ENCODE measurements at regions not wholly inside any gene's neighbourhood (a gene's known extent, or its start where the extent isn't known, plus 50 kb on each side); places are given as distances from the start of the nearest gene placed in this dataset.
"Not testable (repeated sequence)": the region's sequence is repeated elsewhere in the genome, so short reads cannot be mapped to it uniquely, and the experiment has no call there.

- TF ChIP-seq CTCF (IDR thresholded peaks at IDR 0.05; ENCODE audit: borderline replicate concordance, control extremely low read depth, extremely low read depth, insufficient read depth, missing control alignments), result no peak
- in situ Hi-C loops (cut with MboI; ENCODE audit: low sequenced_read_pairs, unreplicated experiment), result no loop called here
- no peak for DNase-seq (ENCODE audit: low spot score)
Measured at GRCh38 chr3:153919773-153920172, 201.4 kb upstream of the ARHGEF26 start.

GRCh38 chr3:153921826-153922225, 199.4 kb upstream of the ARHGEF26 start:
- TF ChIP-seq CTCF (IDR thresholded peaks at IDR 0.05; ENCODE audit: borderline replicate concordance, control extremely low read depth, extremely low read depth, insufficient read depth, missing control alignments), result no peak
- no peak for DNase-seq (ENCODE audit: low spot score)
- in situ Hi-C loops (cut with MboI; ENCODE audit: low sequenced_read_pairs, unreplicated experiment), result no loop called here

DNA sequence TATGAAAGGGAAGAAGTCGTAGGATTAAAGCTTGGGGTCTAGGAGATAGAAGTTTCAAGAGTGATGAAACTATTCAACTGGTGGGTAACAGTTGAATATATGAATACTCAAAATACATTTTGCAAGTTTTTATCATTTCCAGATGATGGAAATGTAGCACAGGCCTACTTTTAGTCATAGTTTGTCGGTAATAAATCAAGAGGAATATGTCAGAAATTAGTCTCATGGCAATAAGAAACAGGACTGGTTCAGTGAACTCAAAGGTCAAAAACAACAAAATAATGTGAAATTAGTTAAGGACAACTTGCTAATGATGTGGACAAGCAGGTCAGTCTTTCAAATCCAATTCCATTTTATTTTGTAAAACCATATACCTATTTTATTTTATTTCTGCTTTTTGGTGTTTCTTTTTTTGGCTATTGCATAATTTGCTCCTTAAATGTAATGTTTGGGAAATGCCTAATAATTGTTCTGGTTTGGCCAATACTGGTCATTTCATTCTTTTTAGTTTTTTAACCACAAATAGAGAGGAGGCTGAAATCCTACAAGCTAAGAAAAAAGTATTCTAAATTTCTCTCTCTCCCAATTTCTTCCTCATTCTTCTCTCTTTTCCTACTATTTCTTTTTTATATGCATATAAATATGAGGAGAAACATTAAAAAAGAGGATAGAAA, 195.2 kb upstream of the ARHGEF26 start:
- no peak for TF ChIP-seq CTCF (IDR thresholded peaks at IDR 0.05; ENCODE audit: borderline replicate concordance, control extremely low read depth, extremely low read depth, insufficient read depth, missing control alignments)
- no peak for DNase-seq (ENCODE audit: low spot score)
- in situ Hi-C loops (cut with MboI; ENCODE audit: low sequenced_read_pairs, unreplicated experiment), result no loop called here

GRCh38 chr3:153927107-153927506, 194.1 kb upstream of the ARHGEF26 start:
- DNase-seq (ENCODE audit: low spot score), result no peak
- no peak for TF ChIP-seq CTCF (IDR thresholded peaks at IDR 0.05; ENCODE audit: borderline replicate concordance, control extremely low read depth, extremely low read depth, insufficient read depth, missing control alignments)
- in situ Hi-C loops (cut with MboI; ENCODE audit: low sequenced_read_pairs, unreplicated experiment), result no loop called here

GRCh38 chr3:153928851-153929250, 192.3 kb upstream of the ARHGEF26 start:
- TF ChIP-seq CTCF (IDR thresholded peaks at IDR 0.05; ENCODE audit: borderline replicate concordance, control extremely low read depth, extremely low read depth, insufficient read depth, missing control alignments), result no peak
- DNase-seq (ENCODE audit: low spot score), result no peak
- in situ Hi-C loops (cut with MboI; ENCODE audit: low sequenced_read_pairs, unreplicated experiment), result no loop called here

DNA sequence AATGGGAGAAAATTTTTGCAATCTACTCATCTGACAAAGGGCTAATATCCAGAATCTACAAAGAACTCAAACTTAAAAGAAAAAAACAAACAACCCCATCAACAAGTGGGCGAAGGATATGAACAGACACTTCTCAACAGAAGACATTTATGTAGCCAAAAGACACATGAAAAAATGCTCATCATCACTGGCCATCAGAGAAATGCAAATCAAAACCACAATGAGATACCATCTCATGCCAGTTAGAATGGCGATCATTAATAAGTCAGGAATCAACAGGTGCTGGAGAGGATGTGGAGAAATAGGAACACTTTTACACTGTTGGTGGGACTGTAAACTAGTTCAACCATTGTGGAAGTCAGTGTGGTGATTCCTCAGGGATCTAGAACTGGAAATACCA, 187.7 kb upstream of the ARHGEF26 start:
- in situ Hi-C loops (cut with MboI; ENCODE audit: low sequenced_read_pairs, unreplicated experiment); DNase-seq (ENCODE audit: low spot score): not testable (repeated sequence)

DNA sequence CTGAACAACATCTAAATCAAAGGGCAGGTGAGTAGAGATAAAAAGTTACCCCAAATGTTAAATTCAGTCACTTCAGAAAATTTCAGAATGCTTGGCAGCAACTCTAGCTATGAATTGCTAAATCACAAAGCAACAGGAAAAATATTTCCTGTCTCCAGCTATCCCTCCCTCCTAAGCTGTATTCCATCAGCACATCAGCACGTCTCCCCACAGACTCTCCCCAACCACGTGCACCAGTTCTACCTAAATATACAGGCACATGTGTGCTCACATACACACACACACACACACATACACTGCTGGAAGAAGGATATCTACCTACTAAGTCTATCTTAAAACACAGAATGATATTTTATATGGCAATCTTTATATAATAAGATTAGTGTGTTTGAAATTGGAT, 177.1 kb upstream of the ARHGEF26 start:
- no peak for DNase-seq (ENCODE audit: low spot score)
- TF ChIP-seq CTCF (IDR thresholded peaks at IDR 0.05; ENCODE audit: borderline replicate concordance, control extremely low read depth, extremely low read depth, insufficient read depth, missing control alignments), result no peak
- in situ Hi-C loops (cut with MboI; ENCODE audit: low sequenced_read_pairs, unreplicated experiment), result no loop called here
